SU-DHL-6 (cell line): ENCODE measurements at regions not wholly inside any gene's neighbourhood (a gene's known extent, or its start where the extent isn't known, plus 50 kb on each side); places are given as distances from the start of the nearest gene placed in this dataset.

Source experiments
- CTCF ChIP-seq: fragments of 200-600 bp; sonication (generic); IDR thresholded peaks from one replicate; pipeline ENCODE4 v1.5.1; 2017; ENCODE audit warnings: antibody characterized with exemption, mild to moderate bottlenecking, low read length, moderate library complexity; ENCODE audit not compliant: insufficient read depth, poor library complexity, severe bottlenecking
- EZH2phosphoT487 ChIP-seq: fragments of 200-600 bp; sonication (generic), shearing (Covaris generic); conservative IDR thresholded peaks from 2 replicates; pipeline ENCODE4 v1.6.1; 2018; ENCODE audit warnings: mild to moderate bottlenecking, antibody characterized with exemption, low read length, moderate library complexity, mixed read lengths

GRCh38 chr3:101061312-101061711, 68.1 kb upstream of the ABI3BP start:
- no peak for TF ChIP-seq EZH2phosphoT487
- TF ChIP-seq CTCF: no peak
